Fibroblast of skin of right biceps (primary cell): ENCODE measurements at regions not wholly inside any gene's neighbourhood (a gene's known extent, or its start where the extent isn't known, plus 50 kb on each side); places are given as distances from the start of the nearest gene placed in this dataset.
"Not testable (repeated sequence)": the region's sequence is repeated elsewhere in the genome, so short reads cannot be mapped to it uniquely, and the experiment has no call there.

Experiments
- DNase-seq: peaks from one replicate; pipeline ENCODE4 v3.0.0-alpha.2; 2013

DNA sequence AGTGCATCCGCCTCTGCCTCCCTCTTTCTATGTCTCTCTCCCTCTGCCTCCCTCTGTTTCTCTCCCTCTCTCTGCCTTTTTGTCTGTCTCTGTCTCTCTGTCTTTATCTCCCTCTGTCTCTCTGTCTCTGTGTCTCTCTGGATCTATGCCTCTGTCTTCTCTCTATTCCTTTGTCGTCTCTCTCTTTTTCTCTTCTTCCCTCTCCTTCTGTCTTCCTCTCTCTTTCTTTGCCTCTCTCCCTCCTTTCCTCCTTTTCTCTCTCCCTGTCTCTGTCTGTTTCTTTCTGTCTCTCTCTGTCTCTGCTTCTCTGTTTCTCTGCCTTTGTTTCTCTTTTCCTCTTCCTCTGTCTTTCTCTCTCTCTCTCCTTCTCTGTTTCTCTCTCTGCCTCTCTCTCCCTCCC, 678.8 kb upstream of the NRP1 start:
- DNase-seq = no peak

DNA sequence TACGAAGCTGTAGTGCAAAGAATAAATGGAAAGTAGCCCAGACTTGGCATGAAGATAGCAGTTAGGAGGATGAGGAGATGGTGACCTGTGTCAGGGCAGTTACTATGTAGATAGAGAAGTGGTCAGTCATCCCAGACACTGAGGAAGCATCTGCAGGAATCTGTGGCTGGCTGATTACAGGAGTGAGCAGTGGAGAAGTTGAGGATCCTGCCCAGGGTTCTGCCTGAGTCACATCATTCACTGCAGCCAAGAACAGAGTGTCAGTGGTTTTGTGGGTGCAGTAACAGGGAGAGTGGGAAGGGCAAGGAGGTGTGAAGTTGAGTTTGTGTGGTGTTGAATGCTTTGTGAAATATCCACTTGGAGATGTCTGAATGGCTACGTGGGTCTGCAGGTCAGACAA, 676.4 kb upstream of the NRP1 start:
- peak; percentile 44 for DNase-seq

DNA sequence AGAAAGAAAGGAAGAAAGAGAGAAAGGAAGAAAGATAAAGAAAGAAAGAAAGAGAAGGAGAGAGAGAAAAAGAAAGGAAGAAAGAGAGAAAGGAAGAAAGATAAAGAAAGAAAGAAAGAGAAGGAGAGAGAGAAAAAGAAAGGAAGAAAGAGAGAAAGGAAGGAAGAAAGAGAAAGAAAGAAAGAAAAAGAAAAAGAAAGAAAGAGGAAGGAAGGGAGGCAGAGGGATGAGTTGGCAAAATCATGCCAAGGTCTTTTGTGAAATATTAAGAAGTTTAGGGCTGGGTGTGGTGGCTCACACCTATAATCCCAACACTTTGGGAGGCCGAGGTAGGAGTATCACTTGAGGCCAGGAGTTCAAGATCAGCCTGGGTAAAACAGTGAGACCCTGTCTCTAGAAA, 675.8 kb upstream of the NRP1 start:
- DNase-seq = not testable (repeated sequence)

DNA sequence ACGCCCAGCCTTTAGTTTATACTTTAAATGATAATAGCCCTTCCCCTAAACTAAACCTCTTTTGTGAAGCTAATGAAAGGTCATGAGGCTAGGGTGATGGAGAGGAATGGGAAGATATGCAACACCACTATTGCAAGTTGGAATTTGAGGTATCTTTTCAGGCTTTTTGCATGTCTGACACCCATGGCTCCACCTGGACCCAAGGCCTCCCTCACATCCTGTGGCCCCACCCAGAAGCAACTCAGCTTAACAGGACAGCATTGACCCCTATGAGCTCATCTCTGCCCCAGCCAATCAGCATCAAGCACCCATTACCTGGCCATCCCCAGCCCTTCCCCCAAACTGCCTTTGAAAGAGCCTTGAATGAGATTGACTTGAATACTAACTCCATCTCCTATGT, 674.2 kb upstream of the NRP1 start:
- no peak for DNase-seq

DNA sequence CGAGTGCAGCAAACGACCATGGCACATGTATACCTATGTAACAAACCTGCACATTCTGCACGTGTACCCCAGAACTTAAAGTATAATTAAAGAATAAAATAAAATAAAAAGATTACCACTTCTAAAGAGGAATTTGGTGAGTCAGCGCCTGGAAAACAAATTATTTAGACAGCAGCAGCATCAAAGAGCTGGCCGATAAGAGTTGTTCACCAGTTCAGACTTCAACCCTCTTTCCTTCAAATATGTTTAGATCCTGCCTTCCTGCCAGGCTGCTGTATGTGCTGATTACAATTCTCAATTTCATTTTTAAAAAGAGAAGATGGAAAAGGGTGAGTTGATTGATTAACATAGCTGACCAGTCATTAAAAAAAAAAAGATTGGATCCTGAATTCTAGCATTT, 672.0 kb upstream of the NRP1 start:
- no peak for DNase-seq

DNA sequence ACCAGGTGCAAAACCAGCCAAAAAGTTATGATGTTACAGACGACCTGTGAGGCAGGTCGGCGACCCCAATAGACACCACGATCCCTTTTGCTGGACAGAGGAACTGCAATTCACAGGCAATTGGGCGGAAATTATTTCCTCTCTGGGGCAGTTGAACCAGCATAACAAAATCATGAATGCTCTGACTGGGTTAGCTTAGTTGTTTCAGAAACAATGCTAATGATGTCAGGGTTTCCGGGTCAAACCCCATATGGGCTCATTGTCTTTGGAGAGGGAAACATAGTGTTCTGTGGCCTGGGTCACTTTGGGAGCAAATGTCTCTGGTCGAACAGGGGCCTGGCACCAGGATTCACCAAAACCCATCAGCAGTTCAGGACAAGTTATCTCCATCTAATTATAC, 669.1 kb upstream of the NRP1 start:
- no peak for DNase-seq

DNA sequence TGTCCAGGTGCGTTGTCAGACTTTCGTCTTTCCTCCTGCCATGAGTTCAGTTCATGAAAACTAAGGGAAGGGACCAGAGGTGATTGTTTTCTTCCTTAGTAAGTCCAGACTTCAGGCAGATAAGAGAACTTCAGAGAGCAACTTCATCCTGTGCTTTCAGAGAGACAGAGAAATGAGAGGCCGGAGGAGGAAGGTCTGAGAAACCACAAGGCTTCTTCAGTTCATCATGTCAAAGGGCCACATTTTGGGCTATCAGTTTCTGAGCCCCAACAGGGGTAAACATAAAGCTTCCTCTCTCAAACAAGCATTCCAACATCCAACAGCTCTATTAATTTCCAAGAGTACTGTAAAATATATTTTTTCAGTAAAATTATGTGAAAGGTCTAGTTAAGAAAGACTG, 668.4 kb upstream of the NRP1 start:
- DNase-seq = no peak

DNA sequence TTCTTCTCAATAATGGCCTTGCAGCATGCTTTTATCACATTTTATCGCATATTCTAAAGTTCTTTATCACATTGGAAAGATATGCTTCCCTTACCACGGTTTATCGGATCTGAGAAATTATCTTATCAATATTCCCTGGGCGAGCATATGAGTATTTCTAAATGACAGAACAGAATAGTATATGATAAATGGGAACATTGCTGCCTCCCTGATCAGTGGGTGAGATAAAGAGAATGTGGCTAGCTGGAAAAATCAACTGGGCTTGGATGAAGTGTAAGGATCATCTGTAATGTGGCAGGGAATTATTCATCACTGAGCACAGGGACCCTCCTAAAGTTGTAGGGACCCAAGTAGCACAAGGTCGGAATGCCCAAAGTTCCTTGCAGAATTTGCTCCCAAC, 667.4 kb upstream of the NRP1 start:
- no peak for DNase-seq

DNA sequence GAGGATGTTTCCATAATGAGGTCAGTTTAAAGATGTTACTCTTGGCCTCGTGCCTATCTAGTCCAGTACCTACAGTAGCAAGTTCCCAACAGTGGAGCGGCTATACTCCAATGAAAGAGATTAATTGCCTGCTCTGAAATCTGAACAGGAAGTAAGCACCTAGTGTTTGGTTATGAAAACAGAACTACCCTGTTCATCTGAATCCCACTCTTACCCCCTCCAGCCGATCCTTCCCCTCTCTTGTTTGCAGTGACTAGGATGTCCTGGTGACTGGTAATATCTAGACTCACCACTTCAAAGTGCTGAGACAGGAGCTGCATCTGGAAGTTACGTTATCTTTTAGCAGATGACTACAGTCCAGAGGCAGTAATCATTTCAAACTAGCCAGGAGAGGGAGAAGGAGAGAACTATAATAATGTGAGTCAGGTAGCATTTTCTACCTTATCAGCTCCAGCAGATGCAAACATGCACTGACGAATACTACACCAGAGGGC, 666.7 kb upstream of the NRP1 start:
- DNase-seq = no peak

DNA sequence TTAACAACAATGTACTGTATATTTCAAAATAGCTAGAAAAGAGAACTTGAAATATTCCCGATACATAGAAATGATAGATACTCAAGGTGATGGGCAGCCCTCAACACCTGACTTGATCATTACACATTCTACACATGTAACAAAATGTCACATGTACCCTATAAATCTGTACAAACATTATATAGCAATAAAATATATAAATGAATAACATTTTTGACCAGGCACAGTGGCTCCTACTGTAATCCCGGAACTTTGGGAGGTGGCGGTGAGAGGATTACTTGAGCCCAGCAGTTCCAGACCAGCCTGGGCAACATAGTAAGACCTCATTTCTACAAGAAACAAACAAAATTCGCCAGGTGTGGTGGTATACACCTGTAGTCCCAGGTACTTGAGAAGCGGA, 659.5 kb upstream of the NRP1 start:
- DNase-seq = no peak

DNA sequence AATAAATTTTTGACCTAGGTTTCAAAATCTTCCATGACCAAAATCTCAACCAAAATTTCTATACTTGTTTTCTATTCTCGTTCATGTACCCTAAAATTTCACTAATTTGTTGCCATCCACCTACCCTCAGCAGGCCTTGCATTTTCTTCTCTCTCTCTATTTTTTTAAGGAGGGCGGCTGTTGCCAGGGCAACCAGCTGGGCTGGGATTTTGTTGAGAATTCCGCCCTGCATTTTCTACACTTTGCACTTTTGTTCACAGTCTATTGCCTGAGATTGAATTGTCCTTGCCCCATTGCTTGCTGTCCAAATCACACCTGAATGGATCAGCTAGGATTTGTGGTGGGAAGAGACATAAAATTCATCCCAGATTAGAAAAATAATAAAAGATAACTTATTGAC, 657.5 kb upstream of the NRP1 start:
- no peak for DNase-seq

DNA sequence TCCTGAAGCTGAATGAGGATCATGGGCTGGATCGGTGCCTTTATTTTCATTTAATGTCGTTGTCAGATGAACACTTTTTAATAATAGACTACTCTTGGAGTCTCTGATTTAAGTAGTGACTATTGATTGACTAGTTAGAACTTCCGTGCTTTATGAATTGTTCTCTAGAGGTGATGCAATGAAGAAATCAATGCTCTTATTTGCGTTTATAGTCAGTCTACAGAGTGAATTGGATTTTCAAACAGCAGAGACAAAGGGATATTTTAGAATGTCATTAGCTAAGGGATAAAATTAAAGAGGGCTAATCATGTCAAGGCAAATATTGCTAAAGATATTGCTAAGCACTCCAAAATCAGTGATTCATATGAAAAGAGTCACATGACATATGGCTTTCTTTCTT, 652.0 kb upstream of the NRP1 start:
- no peak for DNase-seq

DNA sequence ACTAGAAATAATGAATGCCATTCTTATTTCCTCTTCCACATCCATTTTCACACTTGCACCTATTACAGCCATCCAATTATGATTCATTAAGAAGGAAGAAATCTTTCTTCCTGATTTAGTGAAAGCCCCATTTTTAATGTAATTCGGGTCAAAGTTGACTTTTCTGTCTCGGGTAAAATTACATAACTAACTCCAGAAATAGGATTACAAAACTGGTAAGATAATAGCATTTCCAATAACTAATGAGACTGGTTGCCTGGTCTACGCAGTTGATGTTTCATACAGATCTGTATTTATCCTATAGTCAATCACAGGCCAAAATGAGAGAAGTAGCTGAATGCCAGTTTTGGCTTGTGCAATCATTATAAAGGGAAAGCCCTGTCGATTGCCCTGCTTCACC, 651.5 kb upstream of the NRP1 start:
- DNase-seq = no peak

DNA sequence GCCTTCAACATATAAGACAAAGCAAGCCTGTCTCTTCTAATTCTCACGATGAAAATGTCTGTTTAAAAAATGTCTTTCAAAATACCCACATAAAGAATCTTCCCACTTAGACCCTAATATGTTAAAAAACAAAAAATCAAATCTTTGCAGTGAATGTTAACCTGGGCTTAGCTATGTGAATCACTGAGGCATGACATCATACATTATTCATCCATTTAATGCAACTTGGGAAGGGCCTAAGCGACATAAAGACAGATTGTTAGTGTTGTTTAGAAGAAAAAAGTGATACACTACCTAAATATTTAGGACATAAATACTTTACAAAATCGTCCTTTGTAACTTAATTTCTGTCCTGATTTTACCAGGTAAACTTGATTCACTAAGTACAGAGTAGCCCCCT, 648.5 kb upstream of the NRP1 start:
- peak; percentile 41 for DNase-seq

DNA sequence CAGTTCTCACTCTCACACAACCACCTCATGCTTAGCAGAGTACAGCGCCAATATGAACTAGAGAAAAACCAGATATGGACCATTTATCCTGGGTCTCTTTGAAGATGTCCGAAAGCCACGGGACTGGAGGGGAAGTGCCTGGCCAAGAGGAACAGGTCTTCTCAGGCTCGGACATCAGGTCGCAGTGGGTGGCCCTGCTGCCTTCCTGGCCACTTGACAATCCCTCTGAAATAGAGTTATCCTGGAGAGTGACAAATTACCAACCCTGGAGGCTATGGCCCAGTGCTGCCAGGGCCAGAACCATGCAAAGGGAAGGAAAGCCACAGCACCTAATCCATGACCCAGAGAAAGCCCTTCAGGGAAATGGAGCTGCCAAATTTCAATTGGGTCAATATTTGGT, 646.8 kb upstream of the NRP1 start:
- DNase-seq = no peak

DNA sequence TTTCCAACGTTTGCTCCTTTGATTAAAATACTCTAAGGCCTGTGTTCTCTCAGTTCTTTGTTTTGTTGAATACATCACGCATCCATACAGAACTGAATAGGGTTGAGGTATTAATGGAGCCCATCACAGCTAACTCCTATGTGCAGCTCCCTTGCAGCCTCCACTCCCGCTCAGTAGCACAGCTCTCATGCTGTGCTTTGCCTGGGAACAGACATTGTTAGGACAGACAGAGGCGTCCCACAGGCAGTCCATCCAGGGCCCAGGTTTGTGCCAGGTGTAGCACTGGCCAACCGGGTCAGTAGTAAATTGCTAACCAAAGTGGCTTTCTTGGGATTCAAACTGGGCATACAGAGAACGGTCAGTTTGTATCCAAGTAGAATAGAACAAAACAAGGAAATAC, 644.7 kb upstream of the NRP1 start:
- DNase-seq = no peak

DNA sequence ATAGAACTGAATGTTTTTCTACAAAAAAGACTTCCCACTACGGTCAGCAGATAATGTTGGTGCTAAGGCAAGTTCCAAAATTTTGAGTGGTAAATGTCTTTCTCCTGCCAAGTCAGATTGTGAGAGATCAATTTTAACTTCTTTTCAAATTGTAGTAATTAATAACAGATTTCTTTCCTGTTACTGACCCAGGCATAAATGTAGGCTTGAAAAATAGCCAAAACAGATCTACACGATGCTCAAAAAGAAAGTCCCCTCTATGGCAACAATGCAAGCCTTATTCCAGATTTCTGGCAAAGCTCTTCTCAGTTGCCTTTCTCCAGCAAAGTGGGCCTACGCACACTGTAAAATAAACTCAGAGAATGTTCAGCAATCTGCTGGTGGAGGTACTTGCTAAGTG, 641.0 kb upstream of the NRP1 start:
- no peak for DNase-seq

DNA sequence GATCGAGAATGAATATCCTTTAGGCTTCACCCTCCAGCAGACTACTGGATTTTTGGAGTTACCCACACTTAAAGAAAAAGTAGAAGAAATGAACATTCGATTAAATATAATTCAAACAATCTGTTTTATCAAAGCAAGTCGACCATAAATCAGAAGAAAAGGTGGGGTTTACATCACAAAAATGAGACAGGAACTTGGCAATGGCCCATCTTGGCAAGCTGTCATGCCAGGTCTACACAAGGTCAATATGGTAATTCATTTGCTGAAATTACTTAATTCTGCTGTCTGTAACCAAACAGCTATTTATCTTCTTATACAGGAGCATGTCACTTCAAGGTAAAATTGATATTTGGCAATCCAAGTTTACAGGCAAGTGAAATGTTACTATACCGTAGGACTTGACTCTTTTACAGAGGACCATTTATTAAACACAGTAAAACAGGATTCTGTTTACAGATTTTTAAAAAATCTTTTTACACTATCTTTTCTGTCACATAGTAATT, 640.6 kb upstream of the NRP1 start:
- DNase-seq = no peak

DNA sequence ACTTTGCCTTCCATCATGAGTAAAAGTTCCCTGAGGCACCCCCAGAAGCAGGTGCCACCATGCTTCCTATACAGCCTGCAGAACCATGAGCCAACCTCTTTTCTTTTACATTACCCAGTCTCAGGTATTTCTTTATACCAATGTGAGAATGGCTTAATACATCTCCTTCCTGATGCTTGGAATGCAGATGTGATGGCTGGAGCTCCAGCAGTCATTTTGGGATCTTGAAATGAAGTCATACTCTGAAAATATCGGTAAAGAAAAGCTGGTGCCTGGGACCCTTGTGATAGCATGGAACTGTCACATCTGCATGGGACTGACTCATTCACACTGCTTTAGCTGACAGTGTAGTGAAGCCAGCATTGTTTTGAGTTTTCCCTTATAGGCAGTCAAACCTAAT, 634.5 kb upstream of the NRP1 start:
- no peak for DNase-seq

DNA sequence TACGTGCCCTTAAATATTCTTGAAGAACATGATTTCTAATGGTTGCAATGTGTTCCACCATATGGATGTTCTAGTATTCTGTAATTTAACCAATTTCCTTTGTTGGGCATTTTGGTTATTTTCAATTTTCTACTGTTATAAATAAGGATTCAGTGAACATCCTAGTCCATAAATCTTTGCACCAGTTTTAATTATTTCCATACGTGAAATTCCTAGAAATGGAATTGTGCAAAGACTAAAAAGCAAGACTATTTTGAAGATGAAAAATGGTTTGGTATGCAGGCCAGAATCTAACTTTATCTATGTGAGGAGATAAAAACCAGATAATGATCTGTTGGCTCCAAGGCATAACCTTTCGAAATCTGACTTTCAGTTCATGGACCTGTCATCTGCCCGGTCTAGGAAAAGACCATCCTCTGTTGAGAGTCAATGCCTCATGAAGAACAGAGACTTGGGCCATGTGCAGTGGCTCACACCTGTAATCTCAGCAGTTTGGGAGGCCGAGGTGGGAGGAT, 633.2 kb upstream of the NRP1 start:
- DNase-seq = peak; percentile 36

DNA sequence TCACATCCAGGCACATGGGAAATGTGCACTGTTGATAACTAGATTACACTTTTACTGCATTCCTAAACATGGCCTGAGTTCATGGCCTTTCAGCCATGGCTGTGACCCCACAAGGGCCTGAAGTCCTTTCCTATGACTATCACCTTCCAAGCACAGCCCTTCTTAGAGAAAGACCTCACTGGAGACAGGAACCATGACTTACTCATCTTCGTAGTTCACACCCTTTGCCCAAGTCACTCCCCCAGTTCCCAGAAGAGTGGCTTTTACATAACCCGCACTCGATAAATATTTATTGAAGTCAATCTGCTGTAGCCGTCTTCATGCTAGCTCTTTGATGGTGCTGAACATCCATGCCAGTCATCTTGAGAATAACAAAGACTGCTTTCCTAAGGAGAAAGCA, 632.5 kb upstream of the NRP1 start:
- peak; percentile 21 for DNase-seq

DNA sequence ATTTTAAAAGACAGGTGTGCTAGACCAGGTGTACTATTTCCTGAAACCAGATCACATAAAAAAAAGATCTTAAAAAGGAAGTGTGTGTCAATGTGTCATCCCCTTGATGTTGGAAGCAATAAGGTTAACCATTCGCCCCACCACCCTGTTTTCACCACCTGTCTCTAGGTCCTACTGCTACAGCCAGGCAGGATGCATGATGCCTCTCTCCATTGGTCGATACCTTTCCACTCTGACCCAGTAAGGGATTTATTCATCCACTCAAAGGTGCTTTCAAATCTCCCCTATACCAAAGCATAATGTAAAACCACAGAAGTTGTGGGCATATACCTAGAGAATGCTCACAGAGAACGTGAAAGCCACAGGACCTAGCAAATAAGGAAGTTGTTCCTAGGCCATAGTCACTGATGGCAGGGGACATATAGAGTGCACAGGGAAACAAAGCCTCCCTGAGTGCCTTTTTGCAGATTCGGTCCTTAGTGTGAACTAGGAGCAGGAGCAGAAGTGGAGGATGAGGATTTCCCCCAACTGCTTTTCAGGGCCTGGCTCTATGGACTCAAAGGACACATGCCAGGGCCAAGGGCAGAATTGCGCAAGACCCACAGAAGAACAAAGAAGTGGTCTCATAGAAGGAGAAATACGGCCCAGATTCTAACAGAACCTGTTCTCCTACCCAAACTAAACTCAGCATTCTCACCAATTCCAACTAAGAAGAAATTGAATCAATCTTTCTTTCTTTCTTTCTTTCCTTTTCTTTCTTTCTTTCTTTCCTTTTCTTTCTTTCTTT, 631.5 kb upstream of the NRP1 start:
- no peak for DNase-seq

DNA sequence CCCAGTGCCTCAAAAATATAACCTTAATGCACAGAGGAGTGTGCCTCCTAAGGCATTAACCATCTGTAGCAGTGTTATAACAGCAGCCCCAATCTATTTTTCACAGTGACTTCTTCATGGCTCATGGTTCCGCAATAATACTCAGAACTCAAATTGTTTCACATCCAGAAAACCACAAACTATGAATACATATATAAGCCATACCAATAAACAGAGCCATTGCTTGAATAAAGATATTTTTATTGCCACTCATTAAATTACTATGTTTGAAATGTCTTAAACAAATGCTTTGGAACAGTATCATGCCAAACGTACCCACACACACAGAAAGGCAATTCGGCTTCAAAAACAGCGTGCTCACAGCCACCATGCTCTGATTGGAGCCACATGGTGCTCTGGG, 629.3 kb upstream of the NRP1 start:
- peak; percentile 73 for DNase-seq

DNA sequence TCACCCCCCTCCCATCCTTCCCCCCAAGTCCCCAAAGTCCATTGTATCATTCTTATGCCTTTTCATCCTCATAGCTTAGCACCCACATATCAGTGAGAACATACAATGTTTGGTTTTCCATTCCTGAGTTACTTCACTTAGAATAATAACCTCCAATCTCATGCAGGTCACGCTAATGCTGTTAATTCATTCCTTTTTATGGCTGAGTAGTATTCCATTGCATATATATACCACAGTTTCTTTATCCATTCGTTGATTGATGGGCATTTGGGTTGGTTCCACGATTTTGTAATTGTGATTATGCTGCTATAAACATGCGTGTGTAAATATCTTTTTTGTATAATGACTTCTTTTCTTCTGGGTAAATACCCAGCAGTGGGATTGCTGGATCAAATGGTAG, 621.9 kb upstream of the NRP1 start:
- not testable (repeated sequence) for DNase-seq

DNA sequence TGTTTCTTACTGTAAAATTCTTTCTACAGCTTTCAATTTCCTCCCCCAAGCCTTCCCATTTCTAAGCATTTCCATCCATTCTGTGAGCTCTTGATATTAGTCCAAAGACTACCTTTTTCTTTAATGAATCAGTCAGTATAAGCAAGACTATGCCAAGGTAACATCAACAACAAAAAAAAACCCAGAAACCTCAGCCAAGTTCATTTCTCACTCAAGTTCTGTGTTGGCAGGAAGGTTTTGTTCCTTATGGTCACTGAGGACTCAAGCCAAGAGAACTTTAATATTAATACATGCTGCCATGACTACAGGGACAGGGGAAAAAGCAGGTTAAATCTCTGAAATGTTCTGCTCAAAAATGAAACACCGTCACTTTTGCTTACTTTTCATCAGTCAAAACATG, 621.2 kb upstream of the NRP1 start:
- peak; percentile 25 for DNase-seq
